Right cardiac atrium (tissue), 5 donors: ENCODE measurements at regions not wholly inside any gene's neighbourhood (a gene's known extent, or its start where the extent isn't known, plus 50 kb on each side); places are given as distances from the start of the nearest gene placed in this dataset.
"Not testable (repeated sequence)": the region's sequence is repeated elsewhere in the genome, so short reads cannot be mapped to it uniquely, and the experiment has no call there.

ENCODE experiments used
- ATAC-seq, 2 donors: fragments of 200-7000 bp; cut with Tn5 transposase; one replicate each; pipeline versions ENCODE4 v1.8.0 to v1.9.1; 2020; ENCODE audit warnings: moderate library complexity in 2 of 2, mild to moderate bottlenecking in 1 of 2
- DNase-seq, 3 donors: peaks; one replicate each; pipeline ENCODE4 v3.0.0-alpha.2; 2020
- H3K27ac ChIP-seq: one replicate; pipeline ENCODE4 v1.5.1; 2013; ENCODE audit warnings: mild to moderate bottlenecking, low read length, control low read depth, moderate library complexity
- H3K27me3 ChIP-seq: one replicate; pipeline ENCODE4 v1.6.1; 2013; ENCODE audit not compliant: control insufficient read depth, insufficient read depth
- H3K4me1 ChIP-seq: one replicate; pipeline ENCODE4 v1.6.1; 2013; ENCODE audit warnings: low read length; ENCODE audit not compliant: control insufficient read depth, insufficient read depth
- H3K4me3 ChIP-seq: one replicate; pipeline ENCODE4 v1.5.1; 2013; ENCODE audit warnings: low read length, control low read depth
- H3K9me3 ChIP-seq: one replicate; pipeline ENCODE4 v1.6.1; 2013; ENCODE audit warnings: low read length; ENCODE audit not compliant: control insufficient read depth
- WGBS: extraction: QIAGEN DNeasy Blood & Tissue Kit; methylation state at CpG from one replicate; pipeline ENCODE4 v1.1.7; 2013; 5-methylcytosine and 5-hydroxymethylcytosine counted together
- intact Hi-C, 4 donors: fragments of 100-400 bp; cut with DNase I; formaldehyde crosslinking; loops; one replicate each; pipeline versions ENCODE4 v1.11.0 to v1.14.0; 2022 to 2023
- donor health status: healthy with polysubstance abuse.
- donor health status: DM: no; HTN: yes; CAD: no.
- donor health status: DM: no; HTN: no; CAD: no.
- donor health status: DM: no; HTN: yes; CAD: no; lungs with severe emphysema.
- donor health status: DM: yes; HTN: yes; CAD: no.

DNA sequence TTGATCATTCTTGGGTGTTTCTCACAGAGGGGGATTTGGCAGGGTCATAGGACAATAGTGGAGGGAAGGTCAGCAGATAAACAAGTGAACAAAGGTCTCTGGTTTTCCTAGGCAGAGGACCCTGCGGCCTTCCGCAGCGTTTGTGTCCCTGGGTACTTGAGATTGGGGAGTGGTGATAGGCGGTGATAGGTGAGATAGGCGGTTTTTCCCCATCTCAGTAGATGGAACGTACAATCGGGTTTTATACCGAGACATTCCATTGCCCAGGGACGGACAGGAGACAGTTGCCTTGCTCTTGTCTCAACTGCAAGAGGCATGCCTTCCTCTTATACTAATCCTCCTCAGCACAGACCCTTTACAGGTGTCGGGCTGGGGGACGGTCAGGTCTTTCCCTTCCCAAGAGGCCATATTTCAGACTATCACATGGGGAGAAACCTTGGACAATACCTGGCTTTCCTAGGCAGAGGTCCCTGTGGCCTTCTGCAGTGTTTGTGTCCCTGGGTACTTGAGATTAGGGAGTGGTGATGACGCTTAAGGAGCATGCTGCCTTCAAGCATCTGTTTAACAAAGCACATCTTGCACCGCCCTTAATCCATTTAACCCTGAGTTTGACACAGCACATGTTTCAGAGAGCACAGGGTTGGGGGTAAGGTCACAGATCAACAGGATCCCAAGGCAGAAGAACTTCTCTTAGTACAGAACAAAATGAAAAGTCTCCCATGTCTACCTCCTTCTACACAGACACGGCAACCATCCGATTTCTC, 86.2 kb downstream of the OR2B2 start:
- ATAC-seq, intact Hi-C loops, H3K4me3 ChIP-seq, H3K27ac ChIP-seq, DNase-seq, H3K27me3 ChIP-seq, H3K9me3 ChIP-seq, H3K4me1 ChIP-seq: not testable (repeated sequence)
- WGBS = 71% methylated on average over 13 of the region's 15 CpGs

GRCh38 chr6:27825025-27825793, 87.0 kb downstream of the OR2B2 start:
- Histone ChIP-seq H3K9me3 (no peaks in the 10 kb centered on the region), H3K4me1 (peaks cover 1% of the 10 kb centered on the region), H3K27me3 (no peaks in the 10 kb centered on the region), H3K27ac (peak overlapping the region; percentile 95), H3K4me3 (peak overlapping the region; percentile 93)
- intact Hi-C loops = no loop called here
- WGBS = 50% methylated on average over 7 of the region's 7 CpGs
- DNase-seq = no peak
- ATAC-seq = no peak

DNA sequence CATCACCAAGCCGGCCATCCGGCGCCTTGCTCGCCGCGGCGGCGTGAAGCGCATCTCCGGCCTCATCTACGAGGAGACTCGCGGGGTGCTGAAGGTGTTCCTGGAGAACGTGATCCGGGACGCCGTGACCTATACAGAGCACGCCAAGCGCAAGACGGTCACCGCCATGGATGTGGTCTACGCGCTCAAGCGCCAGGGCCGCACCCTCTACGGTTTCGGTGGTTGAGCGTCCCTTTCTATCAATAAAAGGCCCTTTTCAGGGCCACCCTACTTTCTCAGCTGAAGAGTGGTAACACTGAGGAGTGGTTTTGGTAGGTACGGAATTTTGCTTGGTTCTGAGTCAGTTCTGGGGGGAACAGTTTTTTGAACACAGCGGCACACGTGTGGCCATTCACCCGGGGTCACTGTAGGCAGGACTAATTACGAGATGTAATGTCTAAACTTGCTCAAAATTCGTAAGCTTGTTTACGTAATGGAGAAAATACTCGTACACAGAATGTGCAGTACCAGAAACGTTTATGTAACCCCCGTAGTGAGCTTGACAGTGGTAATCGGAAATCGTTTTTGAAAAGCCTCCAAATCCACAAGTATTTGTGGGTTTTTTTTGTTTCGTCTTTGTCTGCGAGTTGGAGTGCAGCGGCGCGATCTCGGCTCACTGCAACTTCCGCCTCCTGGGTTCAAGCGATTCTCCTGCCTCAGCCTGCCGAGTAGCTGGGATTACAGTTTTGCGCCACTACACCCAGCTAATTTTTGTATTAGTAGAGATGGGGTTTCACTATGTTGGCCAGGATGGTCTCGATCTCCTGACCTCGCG, 87.8 kb downstream of the OR2B2 start:
- Histone ChIP-seq H3K27ac (peak overlapping the region; percentile 95), H3K4me3 (peak overlapping the region; percentile 93)
- H3K27me3 ChIP-seq, H3K4me1 ChIP-seq, H3K9me3 ChIP-seq, intact Hi-C loops: not testable (repeated sequence)
- peak; percentile 47 to 87 for ATAC-seq
- peak in 1 of 3 donors; percentile 57 for DNase-seq
- WGBS = 4% methylated on average over 30 of the region's 53 CpGs

- H3K27me3 ChIP-seq, H3K9me3 ChIP-seq, intact Hi-C loops, H3K4me1 ChIP-seq: not testable (repeated sequence)
- DNase-seq = peak in 2 of 3 donors; percentile 70 to 86
- 1% methylated on average over 27 of the region's 31 CpGs for WGBS
- H3K4me3 ChIP-seq = peak overlapping the region; percentile 69
- peak; percentile 94 to 95 for ATAC-seq
- peak overlapping the region; percentile 85 for H3K27ac ChIP-seq
These were observed 88.4 kb downstream of the OR2B2 start for GRCh38 chr6:27823714-27824210.

DNA sequence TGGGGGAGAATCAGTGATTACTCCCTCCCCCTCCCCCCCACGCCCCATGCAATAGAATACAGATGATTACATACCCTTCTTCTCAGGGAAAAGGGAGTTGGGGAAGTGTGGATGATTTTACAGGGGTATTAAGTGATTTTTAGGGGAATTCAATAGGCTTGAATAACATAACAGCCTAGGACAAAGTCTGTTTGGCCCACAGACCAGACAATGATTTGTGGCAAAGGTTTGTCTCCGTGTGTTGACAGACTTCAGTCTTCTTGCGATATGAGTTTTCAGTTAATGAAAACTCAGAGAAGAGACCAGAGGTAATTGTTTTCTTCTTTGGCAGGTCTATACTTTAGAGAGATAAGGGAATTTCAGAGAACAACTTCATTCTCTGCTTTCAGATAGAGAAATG, 95.3 kb downstream of the OR2B2 start:
- no peaks in the 10 kb centered on the region for H3K27me3 ChIP-seq
- H3K4me1 ChIP-seq = peaks cover 3% of the 10 kb centered on the region
- no peak overlapping the region for H3K4me3 ChIP-seq
- ATAC-seq = no peak
- 92% methylated on average over 3 of the region's 3 CpGs for WGBS
- intact Hi-C loops = no loop called here
- no peak for DNase-seq
- H3K9me3 ChIP-seq = no peaks in the 10 kb centered on the region
- no peak overlapping the region for H3K27ac ChIP-seq

DNA sequence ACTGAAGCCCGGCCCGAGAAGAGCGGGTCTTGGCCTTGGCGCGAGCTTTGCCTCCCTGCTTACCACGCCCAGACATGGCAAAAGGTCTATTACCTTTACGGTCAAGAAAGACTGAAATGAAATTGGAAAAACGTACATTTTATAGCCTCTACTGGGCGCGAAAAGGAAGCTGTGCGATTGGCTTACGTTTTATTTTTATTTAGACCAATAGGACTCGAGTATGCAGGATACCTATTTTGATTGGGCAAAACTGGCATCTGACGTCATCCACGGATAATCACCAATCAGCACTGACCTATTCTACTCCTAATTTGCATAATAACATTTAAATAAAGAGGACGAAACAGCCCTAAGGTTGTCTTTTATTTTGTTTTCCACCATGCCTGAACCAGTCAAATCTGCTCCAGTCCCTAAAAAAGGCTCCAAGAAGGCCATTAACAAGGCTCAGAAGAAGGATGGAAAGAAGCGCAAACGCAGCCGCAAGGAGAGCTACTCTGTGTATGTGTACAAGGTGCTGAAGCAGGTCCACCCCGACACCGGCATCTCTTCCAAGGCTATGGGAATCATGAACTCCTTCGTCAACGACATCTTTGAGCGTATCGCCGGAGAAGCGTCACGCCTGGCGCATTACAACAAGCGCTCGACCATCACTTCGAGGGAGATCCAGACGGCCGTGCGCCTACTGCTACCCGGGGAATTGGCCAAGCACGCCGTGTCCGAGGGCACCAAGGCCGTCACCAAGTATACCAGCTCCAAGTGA, 97.4 kb downstream of the OR2B2 start:
- H3K27ac ChIP-seq = no peak overlapping the region
- WGBS = 2% methylated on average over 40 of the region's 40 CpGs

GRCh38 chr6:27814415-27814664, 97.9 kb downstream of the OR2B2 start:
- H3K9me3 ChIP-seq, DNase-seq, H3K27ac ChIP-seq, H3K4me1 ChIP-seq, intact Hi-C loops, H3K27me3 ChIP-seq: not testable (repeated sequence)
- WGBS = under 1% methylated on average over 6 of the region's 24 CpGs
- peak in 1 of 2 donors; percentile 40 for ATAC-seq
- H3K4me3 ChIP-seq = peak overlapping the region; percentile 44

More for the DNA sequence above, 97.4 kb downstream of the OR2B2 start:
- Histone ChIP-seq H3K27me3 (no peaks in the 10 kb centered on the region), H3K4me3 (peak overlapping the region; percentile 44), H3K9me3 (no peaks in the 10 kb centered on the region), H3K4me1 (peaks cover 4% of the 10 kb centered on the region)
- ATAC-seq (peak; percentile 91), DNase-seq (peak; percentile 60 to 63 (median 60))
- intact Hi-C loops = no loop called here

DNA sequence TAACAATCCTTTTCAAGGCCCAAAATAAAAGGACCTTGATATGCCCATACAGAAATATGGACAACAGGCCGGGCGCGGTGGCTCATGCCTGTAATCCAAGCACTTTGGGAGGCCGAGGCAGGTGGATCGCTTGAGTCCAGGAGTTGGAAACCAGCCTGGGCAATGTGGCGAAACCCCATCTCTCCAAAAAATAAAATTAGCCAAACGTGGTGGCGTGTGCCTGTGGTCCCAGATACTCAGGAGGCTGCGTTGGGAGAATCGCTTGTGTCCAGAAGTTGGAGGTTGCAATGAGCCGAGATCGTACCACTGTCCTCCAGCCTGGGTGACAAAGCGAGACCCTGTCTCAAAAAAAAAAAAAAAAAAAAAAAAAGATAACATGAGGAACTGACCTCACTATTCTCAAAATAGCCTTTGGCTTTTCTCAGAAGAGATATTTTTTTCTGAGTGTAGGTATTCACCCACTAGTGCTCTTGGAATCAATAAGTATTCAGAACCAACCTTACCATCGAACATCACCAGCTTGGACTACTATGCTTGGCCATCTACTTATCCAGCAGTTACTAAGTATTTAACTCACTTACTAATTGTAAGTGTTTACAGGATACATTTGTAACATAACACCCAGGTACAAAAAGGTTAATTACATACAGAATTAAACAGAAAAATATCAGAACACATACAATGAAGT, 99.2 kb downstream of the OR2B2 start:
- no peak overlapping the region for H3K4me3 ChIP-seq
- H3K27ac ChIP-seq = no peak overlapping the region
- H3K27me3 ChIP-seq = no peaks in the 10 kb centered on the region
- WGBS = 87% methylated on average over 14 of the region's 14 CpGs
- H3K4me1 ChIP-seq = peaks cover 4% of the 10 kb centered on the region
- no peaks in the 10 kb centered on the region for H3K9me3 ChIP-seq
- no peak for ATAC-seq
- DNase-seq = peak in 1 of 3 donors; percentile 44
- intact Hi-C loops = no loop called here

- DNase-seq (no peak), ATAC-seq (no peak)
- WGBS = 82% methylated on average over 6 of the region's 6 CpGs
- H3K27me3 ChIP-seq = no peaks in the 10 kb centered on the region
- intact Hi-C loops = no loop called here
- no peaks in the 10 kb centered on the region for H3K9me3 ChIP-seq
- H3K4me1 ChIP-seq = peaks cover 4% of the 10 kb centered on the region
- no peak overlapping the region for H3K4me3 ChIP-seq
- no peak overlapping the region for H3K27ac ChIP-seq
These were observed 100.0 kb downstream of the OR2B2 start for GRCh38 chr6:27812078-27812804.

GRCh38 chr6:27811451-27811772, 100.8 kb downstream of the OR2B2 start:
- H3K27me3 ChIP-seq = no peaks in the 10 kb centered on the region
- intact Hi-C loops = no loop called here
- H3K27ac ChIP-seq = no peak overlapping the region
- H3K4me1 ChIP-seq = peaks cover 4% of the 10 kb centered on the region
- H3K9me3 ChIP-seq = no peaks in the 10 kb centered on the region
- no peak for ATAC-seq
- H3K4me3 ChIP-seq = no peak overlapping the region
- DNase-seq = no peak
